Fibroblast of skin of right biceps (primary cell): ENCODE measurements at regions not wholly inside any gene's neighbourhood (a gene's known extent, or its start where the extent isn't known, plus 50 kb on each side); places are given as distances from the start of the nearest gene placed in this dataset.
"Not testable (repeated sequence)": the region's sequence is repeated elsewhere in the genome, so short reads cannot be mapped to it uniquely, and the experiment has no call there.

Experiments used
- DNase-seq: peaks from one replicate; pipeline ENCODE4 v3.0.0-alpha.2; 2013

DNA sequence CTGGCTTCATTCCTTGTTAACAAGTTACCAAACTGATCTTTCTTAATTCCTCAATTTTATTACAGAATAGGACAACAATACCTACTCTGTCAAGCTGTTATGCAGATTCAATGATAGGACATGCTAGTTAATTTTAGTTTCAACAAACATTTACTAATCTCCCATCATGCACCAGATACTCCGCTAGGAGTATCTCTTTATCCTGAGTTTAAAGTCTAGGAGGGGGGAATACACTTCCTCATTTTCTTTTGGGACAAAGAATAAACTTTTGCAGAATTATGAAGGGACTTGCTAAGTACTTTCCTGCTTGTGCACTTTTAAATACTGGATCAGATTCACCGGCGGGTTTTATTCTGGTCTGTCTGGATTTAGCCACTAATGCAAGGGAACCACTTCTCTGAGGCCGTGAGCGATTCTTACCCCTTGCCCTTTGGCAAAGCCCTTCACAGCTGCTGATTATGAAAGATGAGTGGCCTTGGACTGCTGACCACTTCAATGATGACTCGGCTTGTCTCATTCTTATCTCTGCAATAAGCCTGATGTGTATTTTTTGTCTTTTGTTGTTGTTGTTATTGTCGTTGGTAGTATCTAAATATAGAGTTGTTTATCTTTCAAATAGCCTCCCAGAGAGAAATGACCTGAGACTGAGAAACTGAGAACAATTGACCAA lies 73.9 kb downstream of the RMI1 start:
- DNase-seq: no peak

DNA sequence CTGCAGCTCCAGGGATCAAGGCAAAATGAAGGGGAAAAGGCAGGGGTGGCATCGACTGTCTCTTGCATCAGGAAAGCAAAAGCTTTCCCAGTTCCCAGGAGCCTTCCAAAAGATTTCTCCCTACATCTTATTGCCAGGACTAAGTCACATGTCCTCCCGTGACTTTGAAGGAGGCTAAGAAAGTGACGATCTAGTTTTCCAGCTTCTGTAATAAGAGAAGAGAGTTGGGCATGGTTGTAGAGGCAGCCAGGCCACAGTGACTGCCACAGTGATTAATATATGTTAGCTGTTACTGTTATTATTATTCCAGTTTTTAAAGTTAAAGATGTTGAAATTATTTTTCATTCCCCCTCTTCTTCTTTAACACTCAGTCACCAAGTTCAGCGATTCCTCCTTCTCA lies 77.1 kb downstream of the RMI1 start:
- no peak for DNase-seq

DNA sequence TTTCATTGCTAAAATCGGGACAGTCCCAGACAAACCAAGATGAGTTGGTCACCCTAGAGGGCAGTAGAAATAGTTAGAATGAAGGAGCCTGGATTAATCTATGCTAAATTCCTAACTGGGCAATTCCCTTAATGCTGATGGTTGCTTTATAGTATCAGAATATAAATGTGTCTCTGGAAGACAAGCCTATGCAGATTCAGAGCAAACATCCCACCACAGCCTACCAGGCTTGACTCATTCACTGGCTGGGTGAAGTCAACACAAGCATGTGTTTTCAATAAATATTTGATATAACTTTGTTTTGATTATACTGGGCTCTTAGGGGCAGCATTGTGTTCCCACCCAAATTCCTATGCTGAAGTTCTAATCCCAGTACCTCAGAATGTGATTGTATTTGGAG lies 79.3 kb downstream of the RMI1 start:
- no peak for DNase-seq

- no peak for DNase-seq
Observed at GRCh38 chr9:84061613-84062193, 81.1 kb downstream of the RMI1 start.

GRCh38 chr9:84062538-84062937 lies 81.9 kb downstream of the RMI1 start:
- no peak for DNase-seq

GRCh38 chr9:84067821-84068220 lies 87.2 kb downstream of the RMI1 start:
- DNase-seq: no peak

DNA sequence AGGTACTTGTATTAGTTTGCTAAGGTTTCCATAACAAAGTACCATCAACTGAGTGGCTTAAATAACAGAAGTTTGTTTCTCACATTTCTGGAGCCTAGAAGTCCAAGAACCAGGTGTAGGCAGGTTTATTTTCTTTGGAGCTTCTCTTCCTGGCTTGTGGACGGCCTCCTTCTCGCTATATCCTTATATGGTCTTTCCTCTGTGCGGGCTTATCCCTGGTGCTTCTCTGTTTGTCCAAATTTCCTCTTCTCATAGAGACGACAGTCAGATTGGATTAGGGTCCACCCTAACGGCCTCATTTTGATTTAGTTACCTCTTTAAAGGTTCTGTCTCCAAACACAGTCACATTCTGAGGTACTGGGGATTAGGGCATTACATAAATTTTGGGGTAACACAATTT lies 88.3 kb downstream of the RMI1 start:
- no peak for DNase-seq

DNA sequence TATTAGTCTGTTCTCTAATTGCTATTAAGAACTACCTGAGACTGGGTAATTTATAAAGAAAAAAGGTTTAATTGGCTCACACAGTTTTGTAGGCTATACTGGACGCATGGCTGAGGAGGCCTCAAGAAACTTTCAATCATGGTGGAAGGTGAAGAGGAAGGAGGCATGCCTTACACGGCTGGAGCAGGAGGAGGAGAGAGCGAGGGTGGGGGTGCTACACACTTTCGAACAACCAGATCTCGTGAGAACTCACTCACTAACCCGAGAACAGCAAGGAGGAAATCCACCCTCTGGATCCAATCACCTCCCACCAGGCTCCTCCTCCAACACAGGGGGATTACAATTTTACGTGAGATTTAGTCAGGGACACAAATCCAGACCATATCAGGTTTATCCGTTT lies 90.0 kb downstream of the RMI1 start:
- no peak for DNase-seq

DNA sequence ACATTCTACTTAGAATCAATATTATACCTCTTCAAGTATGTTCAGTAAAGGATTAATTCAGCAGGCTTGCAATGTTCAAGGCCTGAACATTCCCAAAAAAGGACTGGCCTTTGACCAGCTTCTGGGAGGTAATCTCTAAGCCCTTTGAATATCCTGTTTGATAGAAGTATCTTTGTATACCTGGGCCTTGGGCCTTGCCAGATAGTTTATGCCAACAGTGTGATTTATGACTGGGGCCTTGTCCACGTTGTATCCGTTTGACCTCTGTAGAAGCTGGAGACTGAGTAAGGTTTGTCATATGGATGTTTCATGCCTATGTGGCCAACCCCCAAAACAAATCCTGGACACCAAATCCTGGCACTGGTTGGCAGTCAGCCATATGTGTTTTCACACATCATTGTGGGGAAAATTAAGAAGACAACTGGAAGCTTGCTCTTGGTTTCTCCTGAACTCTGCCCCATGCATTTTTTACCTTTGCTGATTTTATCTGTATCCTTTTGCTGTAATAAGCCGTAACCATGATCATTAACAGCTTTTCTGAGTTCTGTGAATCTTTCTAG lies 92.1 kb downstream of the RMI1 start:
- DNase-seq: no peak

DNA sequence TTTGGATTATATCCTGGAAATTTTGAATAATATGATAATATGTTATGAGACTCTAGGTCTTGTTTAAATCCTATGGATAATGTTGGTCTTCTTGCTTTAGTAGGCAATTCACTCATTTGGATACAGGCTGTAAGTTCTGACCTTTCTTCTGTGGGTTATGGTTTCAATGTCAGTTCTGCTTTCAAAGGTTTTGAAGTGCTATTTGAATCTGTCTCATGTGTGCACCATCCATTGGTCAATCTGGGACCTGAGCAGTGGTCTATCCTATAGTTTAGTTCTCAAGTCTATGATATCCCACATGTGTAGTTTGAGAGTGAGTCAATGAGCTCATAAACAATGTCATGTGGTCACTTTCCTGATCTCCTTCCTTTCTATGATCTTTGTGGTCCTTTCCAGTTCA lies 94.4 kb downstream of the RMI1 start:
- no peak for DNase-seq

GRCh38 chr9:84076384-84076783 lies 95.8 kb downstream of the RMI1 start:
- DNase-seq: no peak

DNA sequence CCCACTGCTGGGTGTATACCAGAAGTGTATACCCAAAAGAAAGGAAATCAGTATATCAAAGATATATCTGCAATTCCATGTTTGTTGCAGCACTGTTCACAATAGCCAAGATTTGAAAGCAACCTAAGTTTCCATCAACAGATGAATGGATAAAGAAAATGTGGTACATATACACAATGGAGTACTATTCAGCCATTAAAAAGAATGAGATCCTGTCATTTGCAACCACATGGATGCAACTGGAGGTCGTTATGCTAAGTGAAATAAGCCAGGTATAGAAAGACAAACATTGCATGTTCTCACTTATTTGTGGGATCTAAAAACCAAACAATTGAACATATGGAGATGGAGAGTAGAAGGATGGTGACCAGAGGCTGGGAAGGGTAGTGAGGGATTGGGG lies 97.2 kb downstream of the RMI1 start:
- not testable (repeated sequence) for DNase-seq

- DNase-seq: no peak
Observed at GRCh38 chr9:84079994-84080393, 99.4 kb downstream of the RMI1 start.

DNA sequence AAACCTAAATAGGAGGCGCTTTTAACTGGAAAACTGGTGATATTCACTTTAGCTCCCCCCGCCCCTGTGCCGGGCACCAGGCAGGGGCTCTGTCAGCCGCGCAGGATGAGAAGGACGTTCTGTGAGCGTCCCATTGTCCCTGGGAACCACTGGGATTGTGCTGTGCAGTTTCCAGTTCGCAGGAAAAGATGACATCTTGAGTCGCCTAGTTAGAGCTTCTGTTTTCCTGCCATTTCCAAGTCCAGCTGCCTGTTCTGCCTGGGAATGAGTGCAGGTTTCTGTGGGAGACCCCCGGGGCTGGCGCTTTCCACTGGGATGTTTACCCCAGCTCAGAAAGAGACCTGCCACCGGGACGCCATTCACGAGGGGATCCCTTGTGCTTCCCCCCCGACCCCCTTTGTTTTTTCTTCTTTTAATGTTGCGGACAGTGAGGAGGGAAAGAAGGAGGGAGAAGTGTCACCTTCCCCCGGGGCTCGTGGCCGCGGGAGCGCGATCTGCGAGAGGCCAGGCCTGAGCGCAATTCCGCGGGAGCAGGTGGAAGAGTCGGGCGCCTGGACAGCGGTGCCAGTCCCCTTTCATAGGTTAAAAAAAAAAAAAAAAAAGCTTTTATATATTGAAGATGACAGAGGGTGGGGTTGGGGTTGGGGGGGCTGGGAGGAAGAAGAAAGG lies 121.5 kb downstream of the RMI1 start:
- DNase-seq: no peak

- no peak for DNase-seq
Observed at GRCh38 chr9:84103651-84104377, 123.2 kb downstream of the RMI1 start.

DNA sequence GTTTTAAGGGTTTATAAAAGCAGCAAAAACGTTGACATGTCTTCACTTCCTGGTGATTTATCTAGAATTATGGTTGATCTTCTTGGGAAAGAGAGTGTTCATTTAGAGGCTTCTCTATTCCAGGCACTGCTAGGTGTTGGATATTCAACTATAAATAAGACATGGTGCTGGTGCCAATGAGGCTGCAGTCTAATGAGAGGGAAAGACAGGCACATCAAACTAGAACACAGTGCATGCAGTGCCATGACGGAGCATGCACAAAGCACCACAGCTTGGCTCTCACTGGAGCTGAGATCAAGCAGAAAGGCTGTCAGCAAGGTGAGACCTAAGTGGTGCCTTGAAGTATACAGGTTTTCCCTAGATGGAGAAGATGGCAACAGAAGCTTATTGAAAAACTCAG lies 126.5 kb downstream of the RMI1 start:
- no peak for DNase-seq

- DNase-seq: no peak
Observed at GRCh38 chr9:84107995-84108394, 127.4 kb downstream of the RMI1 start.

- DNase-seq: no peak
Observed at GRCh38 chr9:84111726-84112125, 131.1 kb downstream of the RMI1 start.

DNA sequence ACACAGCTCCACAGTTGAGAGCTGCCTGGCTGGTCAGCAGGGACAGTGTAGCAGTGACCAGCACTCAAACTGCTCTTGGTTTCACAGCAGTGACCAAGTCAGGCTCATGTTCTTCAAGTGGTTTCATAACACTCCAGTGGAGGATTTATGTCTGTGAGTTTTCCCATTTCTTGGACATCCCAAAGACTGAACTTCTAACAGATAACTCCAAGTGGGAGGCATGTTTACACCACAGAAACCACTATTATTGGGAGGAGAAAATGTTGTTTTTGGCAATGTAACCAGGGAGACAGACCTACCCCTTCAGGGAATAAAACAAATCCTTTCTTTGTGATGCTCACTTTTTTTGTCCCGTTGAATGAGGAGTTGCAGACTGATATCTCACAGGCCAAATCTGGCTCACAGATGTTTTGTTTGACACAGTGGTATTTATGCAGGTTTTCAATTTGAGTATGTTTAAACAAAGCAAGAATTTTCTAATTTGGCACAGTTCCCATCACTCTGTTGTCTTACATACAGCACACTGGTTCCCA lies 141.5 kb downstream of the RMI1 start:
- DNase-seq: peak; percentile 35

DNA sequence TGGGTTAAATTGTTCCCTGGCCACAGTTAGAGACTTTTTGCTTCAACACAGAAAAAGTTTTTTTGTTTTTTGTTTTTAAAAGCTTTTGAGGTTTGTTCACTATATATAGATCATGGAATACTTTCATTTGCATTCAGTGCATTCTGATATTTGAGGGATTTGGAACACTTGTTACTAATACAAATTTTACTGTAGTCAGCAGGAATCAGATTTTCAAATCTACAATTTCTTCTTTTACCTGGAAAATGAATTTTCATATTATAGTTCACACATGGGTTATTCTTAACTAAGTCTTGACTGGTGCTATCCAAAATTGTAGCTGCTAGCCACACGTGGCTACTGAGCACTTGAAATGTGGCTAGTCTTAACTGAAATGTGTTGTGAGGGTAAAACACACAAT lies 142.0 kb downstream of the RMI1 start:
- DNase-seq: no peak

GRCh38 chr9:84123648-84124406 lies 143.2 kb downstream of the RMI1 start:
- no peak for DNase-seq

GRCh38 chr9:84125046-84125445 lies 144.4 kb downstream of the RMI1 start:
- no peak for DNase-seq

DNA sequence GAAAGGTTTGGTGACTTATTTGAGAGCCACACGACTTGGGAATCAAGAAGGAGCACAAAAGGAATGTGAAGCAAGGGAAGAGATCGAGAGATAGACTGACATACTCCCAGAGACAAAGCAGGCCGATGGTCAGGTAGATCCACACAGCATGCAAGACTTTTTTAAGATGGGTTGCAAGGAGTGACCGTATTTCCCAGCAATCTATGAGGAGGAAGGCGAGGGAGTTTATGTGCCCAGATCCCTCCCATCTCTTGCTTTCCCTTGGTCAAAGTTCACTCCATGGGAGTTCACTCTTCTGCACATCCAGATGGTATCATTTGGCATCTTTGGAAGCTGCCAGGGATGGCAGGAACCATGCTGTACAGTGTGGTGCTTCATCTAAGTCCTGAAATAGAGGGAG lies 148.9 kb downstream of the RMI1 start:
- no peak for DNase-seq
